ENCODE measurements at regions not wholly inside any gene's neighbourhood (a gene's known extent, or its start where the extent isn't known, plus 50 kb on each side); places are given as distances from the start of the nearest gene placed in this dataset.

GRCh38 chr2:228269351-228269750 is 87.9 kb upstream of the SPHKAP start:
- Histone ChIP-seq H3K4me3 (replicated peaks in 1 of 3; ENCODE audit: insufficient read depth in 1 of 3, low read depth in 1 of 3, low read length in 3 of 3) (no peak overlapping the region), H3K4me2 (ENCODE audit: insufficient read depth, low read length) (no peak overlapping the region), H4K20me1 (replicated peaks; ENCODE audit: control insufficient read depth, extremely low read depth, insufficient read depth, low read length) (no peaks in the 10 kb centered on the region), H3K79me2 (ENCODE audit: control insufficient read depth, insufficient read depth, low read length) (no peaks in the 10 kb centered on the region), H3K27me3 (ENCODE audit: control insufficient read depth in 2 of 2, insufficient read depth in 2 of 2, low read length in 2 of 2) (no peaks in the 10 kb centered on the region), H3K36me3 (ENCODE audit: control insufficient read depth in 2 of 2, extremely low read depth in 1 of 2, insufficient read depth in 2 of 2, low read length in 2 of 2) (no peaks in the 10 kb centered on the region), H3K9ac (replicated peaks; ENCODE audit: extremely low read depth, insufficient read depth, low read length) (no peak overlapping the region), H3K27ac (ENCODE audit: insufficient read depth, low read depth, low read length) (no peak overlapping the region), H2AFZ (ENCODE audit: low read depth, low read length) (no peak overlapping the region), H3K9me3 (replicated peaks; ENCODE audit: control insufficient read depth, insufficient read depth, low read length) (peaks cover 3% of the 10 kb centered on the region), H3K9me1 (replicated peaks; ENCODE audit: control insufficient read depth, extremely low read depth, insufficient read depth, low read length) (no peaks in the 10 kb centered on the region), H3K4me1 (ENCODE audit: control insufficient read depth, extremely low read depth, insufficient read depth, low read length) (no peaks in the 10 kb centered on the region)
- TF ChIP-seq POLR2AphosphoS5 (IDR thresholded peaks at IDR 0.05; ENCODE audit: insufficient read depth, low read depth, low read length) (no peak), JUN (IDR thresholded peaks at IDR 0.05; ENCODE audit: borderline replicate concordance, insufficient read depth, insufficient read length, low read depth) (no peak), EZH2 (IDR thresholded peaks at IDR 0.05; ENCODE audit: borderline replicate concordance, low read depth, low read length, severe bottlenecking) (no peak), GATA2 (IDR thresholded peaks at IDR 0.05; ENCODE audit: insufficient read depth, insufficient read length, low read depth, low read length) (no peak), CTCF (IDR thresholded peaks at IDR 0.05; ENCODE audit: extremely low read depth in 1 of 2, insufficient read depth in 1 of 2, low read depth in 1 of 2, low read length in 2 of 2) (no peak), MAX (IDR thresholded peaks at IDR 0.05; ENCODE audit: insufficient read depth, insufficient read length) (no peak)
- no TSS peak for BruUV-seq (replicated peaks)
- CTCF ChIA-PET: no interaction called here
- intact Hi-C loops (cut with micrococcal nuclease): no loop called here
- DNase-seq (ENCODE audit: low read depth, low spot score): no peak
- FAIRE-seq: no peak
- dilution Hi-C loops (cut with MboI; ENCODE audit: extremely low pct_ligation_motif_present, low sequenced_read_pairs): no loop called here
- POLR2A ChIA-PET: no interaction called here

GRCh38 chr2:228268756-228269155 is 87.3 kb upstream of the SPHKAP start:
- Histone ChIP-seq H2AFZ (ENCODE audit: low read depth, low read length) (no peak overlapping the region), H3K27ac (ENCODE audit: insufficient read depth, low read depth, low read length) (no peak overlapping the region), H3K27me3 (ENCODE audit: control insufficient read depth in 2 of 2, insufficient read depth in 2 of 2, low read length in 2 of 2) (no peaks in the 10 kb centered on the region), H3K79me2 (ENCODE audit: control insufficient read depth, insufficient read depth, low read length) (no peaks in the 10 kb centered on the region), H3K4me1 (ENCODE audit: control insufficient read depth, extremely low read depth, insufficient read depth, low read length) (no peaks in the 10 kb centered on the region), H3K4me2 (ENCODE audit: insufficient read depth, low read length) (no peak overlapping the region), H3K4me3 (replicated peaks in 1 of 3; ENCODE audit: insufficient read depth in 1 of 3, low read depth in 1 of 3, low read length in 3 of 3) (no peak overlapping the region), H3K9me3 (replicated peaks; ENCODE audit: control insufficient read depth, insufficient read depth, low read length) (peaks cover 3% of the 10 kb centered on the region), H3K9ac (replicated peaks; ENCODE audit: extremely low read depth, insufficient read depth, low read length) (no peak overlapping the region), H3K9me1 (replicated peaks; ENCODE audit: control insufficient read depth, extremely low read depth, insufficient read depth, low read length) (no peaks in the 10 kb centered on the region), H4K20me1 (replicated peaks; ENCODE audit: control insufficient read depth, extremely low read depth, insufficient read depth, low read length) (no peaks in the 10 kb centered on the region), H3K36me3 (ENCODE audit: control insufficient read depth in 2 of 2, extremely low read depth in 1 of 2, insufficient read depth in 2 of 2, low read length in 2 of 2) (no peaks in the 10 kb centered on the region)
- CTCF ChIA-PET: no interaction called here
- BruUV-seq (replicated peaks): no TSS peak
- intact Hi-C loops (cut with micrococcal nuclease) (no loop called here), dilution Hi-C loops (cut with MboI; ENCODE audit: extremely low pct_ligation_motif_present, low sequenced_read_pairs) (no loop called here)
- DNase-seq (ENCODE audit: low read depth, low spot score) (no peak), FAIRE-seq (no peak)
- POLR2A ChIA-PET: no interaction called here
- no peak for TF ChIP-seq CTCF (IDR thresholded peaks at IDR 0.05; ENCODE audit: extremely low read depth in 1 of 2, insufficient read depth in 1 of 2, low read depth in 1 of 2, low read length in 2 of 2)
- TF ChIP-seq FOS (IDR thresholded peaks at IDR 0.05; ENCODE audit: borderline replicate concordance, insufficient read depth, low read length): no peak
- TF ChIP-seq POLR2AphosphoS5 (IDR thresholded peaks at IDR 0.05; ENCODE audit: insufficient read depth, low read depth, low read length): no peak
- TF ChIP-seq MYC (IDR thresholded peaks at IDR 0.05; ENCODE audit: low read depth, low read length): no peak

Measured in endothelial cell of umbilical vein (primary cell).